ENCODE measurements at regions not wholly inside any gene's neighbourhood (a gene's known extent, or its start where the extent isn't known, plus 50 kb on each side); places are given as distances from the start of the nearest gene placed in this dataset.

GRCh38 chr9:89808756-89809181, 204.0 kb downstream of the GADD45G start:
- no peak for DNase-seq (ENCODE audit: low spot score)

- no peak for DNase-seq (ENCODE audit: low spot score)
Measured at GRCh38 chr9:89810431-89810830, 205.6 kb downstream of the GADD45G start.

GRCh38 chr9:89811356-89811755, 206.5 kb downstream of the GADD45G start:
- no peak for DNase-seq (ENCODE audit: low spot score)

GRCh38 chr9:89811886-89812450, 207.2 kb downstream of the GADD45G start:
- DNase-seq (ENCODE audit: low spot score) = no peak

GRCh38 chr9:89812556-89813181, 207.9 kb downstream of the GADD45G start:
- DNase-seq (ENCODE audit: low spot score) = no peak

GRCh38 chr9:89813482-89813881, 208.7 kb downstream of the GADD45G start:
- DNase-seq (ENCODE audit: low spot score) = no peak

- DNase-seq (ENCODE audit: low spot score) = no peak
Measured at GRCh38 chr9:89814340-89815040, 209.7 kb downstream of the GADD45G start.

GRCh38 chr9:89815061-89815902, 210.5 kb downstream of the GADD45G start:
- DNase-seq (ENCODE audit: low spot score) = no peak

- no peak for DNase-seq (ENCODE audit: low spot score)
Measured at GRCh38 chr9:89815903-89816573, 211.2 kb downstream of the GADD45G start.

- DNase-seq (ENCODE audit: low spot score) = no peak
Measured at GRCh38 chr9:89817151-89817950, 212.5 kb downstream of the GADD45G start.

GRCh38 chr9:89820337-89820736, 215.5 kb downstream of the GADD45G start:
- no peak for DNase-seq (ENCODE audit: low spot score)

- no peak for DNase-seq (ENCODE audit: low spot score)
Measured at GRCh38 chr9:89821081-89821480, 216.3 kb downstream of the GADD45G start.

GRCh38 chr9:89822996-89823395, 218.2 kb downstream of the GADD45G start:
- DNase-seq (ENCODE audit: low spot score) = no peak

GRCh38 chr9:89825669-89826068, 220.9 kb downstream of the GADD45G start:
- DNase-seq (ENCODE audit: low spot score) = no peak

- no peak for DNase-seq (ENCODE audit: low spot score)
Measured at GRCh38 chr9:89826186-89826585, 221.4 kb downstream of the GADD45G start.

- no peak for DNase-seq (ENCODE audit: low spot score)
Measured at GRCh38 chr9:89829346-89829745, 224.5 kb downstream of the GADD45G start.

- no peak for DNase-seq (ENCODE audit: low spot score)
Measured at GRCh38 chr9:89835666-89836065, 230.9 kb downstream of the GADD45G start.

GRCh38 chr9:89837162-89837933, 232.5 kb downstream of the GADD45G start:
- DNase-seq (ENCODE audit: low spot score) = no peak

- no peak for DNase-seq (ENCODE audit: low spot score)
Measured at GRCh38 chr9:89837934-89838310, 233.1 kb downstream of the GADD45G start.

- no peak for DNase-seq (ENCODE audit: low spot score)
Measured at GRCh38 chr9:89838621-89839020, 233.8 kb downstream of the GADD45G start.
